RWPE2 (cell line): ENCODE measurements at regions not wholly inside any gene's neighbourhood (a gene's known extent, or its start where the extent isn't known, plus 50 kb on each side); places are given as distances from the start of the nearest gene placed in this dataset.
"Not testable (repeated sequence)": the region's sequence is repeated elsewhere in the genome, so short reads cannot be mapped to it uniquely, and the experiment has no call there.

Experiments
- ATAC-seq: fragments of 200-7000 bp; cut with Tn5 transposase; 3 replicates; pipeline ENCODE4 v1.9.1; 2021; ENCODE audit warnings: low read depth
- DNase-seq: peaks from one replicate; pipeline ENCODE4 v3.0.0-alpha.2; 2020; ENCODE audit warnings: low spot score
- H3K27ac ChIP-seq: fragments of 450-650 bp; 2 replicates; pipeline ENCODE4 v1.5.1; 2017; ENCODE audit warnings: mild to moderate bottlenecking; ENCODE audit not compliant: poor library complexity, severe bottlenecking
- H3K27me3 ChIP-seq: fragments of 250-450 bp; sonication (Bioruptor Pico); 2 replicates; pipeline ENCODE4 v1.5.1; 2021; ENCODE audit warnings: mild to moderate bottlenecking, moderate library complexity; ENCODE audit not compliant: insufficient read depth, poor library complexity, severe bottlenecking
- H3K36me3 ChIP-seq: fragments of 250-450 bp; sonication (Bioruptor Pico); 2 replicates; pipeline ENCODE4 v1.5.1; 2020; ENCODE audit warnings: low read depth, mild to moderate bottlenecking, moderate library complexity
- H3K4me1 ChIP-seq: fragments of 250-450 bp; sonication (Bioruptor Pico); 2 replicates; pipeline ENCODE4 v1.5.1; 2021; ENCODE audit warnings: mild to moderate bottlenecking, moderate library complexity; ENCODE audit not compliant: insufficient read depth, poor library complexity, severe bottlenecking
- H3K4me3 ChIP-seq: fragments of 250-450 bp; sonication (Bioruptor Pico); 2 replicates; pipeline ENCODE4 v1.5.1; 2021; ENCODE audit warnings: mild to moderate bottlenecking, moderate library complexity; ENCODE audit not compliant: severe bottlenecking
- H3K9me3 ChIP-seq: fragments of 250-450 bp; sonication (Bioruptor Pico); 2 replicates; pipeline ENCODE4 v1.5.1; 2021; ENCODE audit warnings: mild to moderate bottlenecking, moderate library complexity; ENCODE audit not compliant: severe bottlenecking
- CTCF ChIP-seq: fragments of 450-650 bp; IDR thresholded peaks from one replicate; pipeline ENCODE4 v1.5.1; 2017; ENCODE audit warnings: mild to moderate bottlenecking, moderate library complexity; ENCODE audit not compliant: poor library complexity, severe bottlenecking

GRCh38 chr15:62254137-62254934 is 89.3 kb upstream of the C2CD4B start:
- no peaks in the 10 kb centered on the region for H3K27me3 ChIP-seq
- H3K9me3 ChIP-seq, result no peaks in the 10 kb centered on the region
- no peaks in the 10 kb centered on the region for H3K36me3 ChIP-seq
- no peak overlapping the region for H3K27ac ChIP-seq
- DNase-seq (no peak), ATAC-seq (peak; percentile 52)
- H3K4me1 ChIP-seq, result no peaks in the 10 kb centered on the region
- peak; percentile 82 for TF ChIP-seq CTCF
- no peak overlapping the region for H3K4me3 ChIP-seq

GRCh38 chr15:62256430-62256829 is 91.3 kb upstream of the C2CD4B start:
- not testable (repeated sequence) for H3K36me3 ChIP-seq, H3K9me3 ChIP-seq, H3K4me3 ChIP-seq, ATAC-seq, H3K27me3 ChIP-seq, H3K4me1 ChIP-seq, H3K27ac ChIP-seq, DNase-seq

- no peaks in the 10 kb centered on the region for H3K27me3 ChIP-seq
- H3K4me3 ChIP-seq, result no peak overlapping the region
- TF ChIP-seq CTCF, result no peak
- peaks cover 16% of the 10 kb centered on the region for H3K9me3 ChIP-seq
- DNase-seq, result no peak
- H3K36me3 ChIP-seq, result no peaks in the 10 kb centered on the region
- ATAC-seq, result no peak
- H3K4me1 ChIP-seq, result no peaks in the 10 kb centered on the region
- no peak overlapping the region for H3K27ac ChIP-seq
These were observed 93.0 kb upstream of the C2CD4B start for GRCh38 chr15:62257996-62258521.

GRCh38 chr15:62262305-62262941 is 97.3 kb upstream of the C2CD4B start:
- Histone ChIP-seq H3K4me3 (no peak overlapping the region), H3K9me3 (peaks cover 18% of the 10 kb centered on the region), H3K4me1 (no peaks in the 10 kb centered on the region), H3K27ac (no peak overlapping the region), H3K27me3 (no peaks in the 10 kb centered on the region), H3K36me3 (no peaks in the 10 kb centered on the region)
- no peak for ATAC-seq
- no peak for TF ChIP-seq CTCF
- DNase-seq, result no peak

GRCh38 chr15:62264196-62264595 is 99.1 kb upstream of the C2CD4B start:
- no peak for TF ChIP-seq CTCF
- Histone ChIP-seq H3K36me3 (no peaks in the 10 kb centered on the region), H3K4me1 (no peaks in the 10 kb centered on the region), H3K4me3 (no peak overlapping the region), H3K27me3 (no peaks in the 10 kb centered on the region), H3K27ac (no peak overlapping the region), H3K9me3 (peaks cover 20% of the 10 kb centered on the region)
- ATAC-seq (no peak), DNase-seq (no peak)
